SK-N-SH (cell line): ENCODE measurements at regions not wholly inside any gene's neighbourhood (a gene's known extent, or its start where the extent isn't known, plus 50 kb on each side); places are given as distances from the start of the nearest gene placed in this dataset.

Experiments used
- CTCF ChIP-seq: fragments of 200-600 bp; sonication (generic); IDR thresholded peaks from 2 replicates; pipeline ENCODE4 v1.6.1; 2017; ENCODE audit warnings: antibody characterized with exemption, mild to moderate bottlenecking, moderate library complexity
- EP300 ChIP-seq, 2 experiments: IDR thresholded peaks; 2 replicates each; pipeline versions ENCODE4 v1.4.0 to v1.6.1; 2012; ENCODE audit warnings: borderline replicate concordance in 1 of 2, low read depth in 1 of 2, low read length in 1 of 2
- EZH2phosphoT487 ChIP-seq: fragments of 200-600 bp; sonication (generic); IDR thresholded peaks from 2 replicates; pipeline ENCODE4 v1.6.1; 2017; ENCODE audit warnings: low read depth, mixed run types, mild to moderate bottlenecking, antibody characterized with exemption, moderate library complexity, borderline replicate concordance
- FOSL2 ChIP-seq: IDR thresholded peaks from 2 replicates; pipeline ENCODE4 v1.4.0; 2012; ENCODE audit warnings: low read depth, mild to moderate bottlenecking, moderate library complexity, borderline replicate concordance
- GATA2 ChIP-seq: sonication (generic); formaldehyde crosslinking; IDR thresholded peaks from 2 replicates; pipeline ENCODE4 v1.5.0; 2020; ENCODE audit warnings: mild to moderate bottlenecking, missing genetic modification reagents
- JUND ChIP-seq: IDR thresholded peaks from 2 replicates; pipeline ENCODE4 v1.4.0; 2012
- POLR2AphosphoS5 ChIP-seq: IDR thresholded peaks from 2 replicates; pipeline ENCODE4 v1.6.1; 2012; ENCODE audit warnings: low read depth, low read length
- SIN3A ChIP-seq: IDR thresholded peaks from 2 replicates; pipeline ENCODE4 v1.6.1; 2012; ENCODE audit warnings: low read depth, mild to moderate bottlenecking, low read length, moderate library complexity, borderline replicate concordance
- TEAD4 ChIP-seq: IDR thresholded peaks from 2 replicates; pipeline ENCODE4 v1.4.0; 2012; ENCODE audit warnings: mild to moderate bottlenecking, borderline replicate concordance; ENCODE audit not compliant: insufficient read depth

GRCh38 chr12:127193341-127193740, 1073.6 kb upstream of the TMEM132C start:
- TF ChIP-seq POLR2AphosphoS5 = no peak
- no peak for TF ChIP-seq GATA2 (CRISPR knock-in tag)
- no peak for TF ChIP-seq CTCF
- no peak for TF ChIP-seq FOSL2
- TF ChIP-seq EZH2phosphoT487 = no peak
- no peak for TF ChIP-seq JUND
- no peak for TF ChIP-seq EP300 (IDR thresholded peaks at IDR 0.05; ENCODE audit: borderline replicate concordance in 1 of 2, low read depth in 1 of 2, low read length in 1 of 2)
- no peak for TF ChIP-seq TEAD4
- no peak for TF ChIP-seq SIN3A
